Muscle layer of colon (tissue), 2 donors: ENCODE measurements at regions not wholly inside any gene's neighbourhood (a gene's known extent, or its start where the extent isn't known, plus 50 kb on each side); places are given as distances from the start of the nearest gene placed in this dataset.

Experiments used
- H3K27ac ChIP-seq: one replicate; pipeline ENCODE4 v1.7.0; 2013; ENCODE audit warnings: low read depth, mild to moderate bottlenecking, low read length, moderate library complexity
- H3K27me3 ChIP-seq, 2 donors: one replicate each; pipeline ENCODE4 v1.7.0; 2013; ENCODE audit warnings: low read length in 2 of 2, mild to moderate bottlenecking in 2 of 2; ENCODE audit not compliant: insufficient read depth in 2 of 2, control insufficient read depth in 1 of 2
- H3K36me3 ChIP-seq: one replicate; pipeline ENCODE4 v1.7.0; 2013; ENCODE audit warnings: mild to moderate bottlenecking, low read length; ENCODE audit not compliant: insufficient read depth
- H3K4me1 ChIP-seq: one replicate; pipeline ENCODE4 v1.7.0; 2013; ENCODE audit warnings: mild to moderate bottlenecking, low read length; ENCODE audit not compliant: insufficient read depth
- H3K4me3 ChIP-seq, 2 donors: one replicate each; pipeline ENCODE4 v1.7.0; 2013; ENCODE audit warnings: low read length in 2 of 2, low read depth in 1 of 2, mild to moderate bottlenecking in 1 of 2, moderate library complexity in 1 of 2
- H3K9ac ChIP-seq: one replicate; pipeline ENCODE4 v1.7.0; 2013; ENCODE audit warnings: low read length
- H3K9me3 ChIP-seq: one replicate; pipeline ENCODE4 v1.7.0; 2013; ENCODE audit warnings: mild to moderate bottlenecking, low read length
- donor health status: abdominal sarcoma.
- donor health status: Adenocarcinoma of cecum.

DNA sequence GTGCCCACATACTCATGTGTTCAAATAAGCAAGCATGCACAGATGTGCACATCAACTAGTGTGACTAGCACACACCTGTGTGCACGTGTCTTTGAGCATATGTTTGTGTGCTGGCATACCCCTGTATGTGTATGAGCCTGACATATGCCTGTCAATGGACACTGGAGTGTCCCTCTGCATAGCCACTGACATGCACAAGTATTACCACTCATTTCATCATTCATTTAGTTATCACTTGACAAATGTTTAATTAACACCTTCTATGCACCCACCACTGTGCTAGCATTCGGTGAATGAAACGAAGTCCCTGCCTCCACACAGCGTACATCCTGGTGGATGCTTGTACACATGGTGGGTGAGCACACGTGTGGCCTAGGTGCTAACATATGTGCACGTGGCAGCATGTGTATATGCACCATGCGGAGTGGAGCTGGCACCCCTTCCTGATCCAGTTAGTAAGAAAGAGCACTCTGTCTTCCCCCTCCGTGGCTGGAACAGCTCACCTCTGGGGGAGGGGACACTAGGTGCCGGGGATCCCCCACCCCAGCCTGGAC, 112.0 kb downstream of the CHST1 start:
- Histone ChIP-seq H3K36me3 (no peaks in the 10 kb centered on the region), H3K4me1 (no peaks in the 10 kb centered on the region), H3K4me3 (no peak overlapping the region), H3K9me3 (no peaks in the 10 kb centered on the region), H3K27me3 (no peaks in the 10 kb centered on the region), H3K27ac (no peak overlapping the region), H3K9ac (no peak overlapping the region)

DNA sequence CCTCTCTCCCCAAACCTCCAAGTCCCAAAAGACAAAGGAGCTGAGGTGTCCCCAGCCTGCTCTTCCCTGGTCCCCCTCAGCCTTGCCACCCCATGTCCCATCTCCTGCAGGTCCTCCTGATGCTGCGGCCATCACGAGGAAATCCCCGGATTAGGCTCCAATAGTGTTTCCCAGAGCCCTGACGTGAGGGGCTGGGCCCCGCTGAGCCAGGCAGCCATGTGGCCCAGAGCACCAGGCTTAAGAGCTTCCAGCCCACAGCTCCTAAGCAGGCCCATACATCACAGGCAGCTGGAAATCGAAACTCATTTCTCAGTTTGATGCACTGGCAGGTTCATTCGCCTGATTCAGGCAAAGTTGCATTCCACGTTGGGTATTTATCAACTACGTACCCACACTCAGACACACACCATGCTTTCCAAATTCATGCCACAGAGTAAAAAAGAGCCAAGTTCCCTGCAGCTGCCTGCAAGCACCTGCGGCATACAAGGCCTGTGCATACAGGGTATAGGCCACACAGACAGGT, 114.2 kb downstream of the CHST1 start:
- no peak overlapping the region for H3K9ac ChIP-seq
- H3K36me3 ChIP-seq: no peaks in the 10 kb centered on the region
- H3K4me1 ChIP-seq: no peaks in the 10 kb centered on the region
- H3K27ac ChIP-seq: no peak overlapping the region
- no peak overlapping the region for H3K4me3 ChIP-seq
- no peaks in the 10 kb centered on the region for H3K27me3 ChIP-seq
- H3K9me3 ChIP-seq: no peaks in the 10 kb centered on the region

DNA sequence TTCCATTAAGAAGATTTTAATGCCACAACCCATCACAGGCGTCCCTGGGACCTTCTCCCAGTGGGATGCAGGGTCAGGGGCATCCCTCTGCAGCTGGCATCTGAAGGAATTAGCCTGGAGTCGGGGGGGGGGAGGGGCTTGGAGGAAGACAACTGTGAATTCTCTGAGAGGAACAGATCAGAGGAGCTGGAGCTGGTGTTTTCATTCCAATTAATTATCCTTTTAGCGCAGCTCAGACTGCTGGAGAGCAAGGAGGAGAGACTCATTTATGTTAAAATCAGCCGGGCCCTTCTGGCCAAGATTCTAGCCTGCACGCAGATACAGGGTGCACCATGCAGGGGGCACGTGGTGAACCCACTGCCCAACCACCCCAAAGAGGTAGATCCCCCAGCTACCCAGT, 116.2 kb downstream of the CHST1 start:
- Histone ChIP-seq H3K36me3 (no peaks in the 10 kb centered on the region), H3K4me1 (no peaks in the 10 kb centered on the region), H3K4me3 (no peak overlapping the region), H3K27ac (no peak overlapping the region), H3K9me3 (no peaks in the 10 kb centered on the region), H3K27me3 (no peaks in the 10 kb centered on the region), H3K9ac (no peak overlapping the region)

DNA sequence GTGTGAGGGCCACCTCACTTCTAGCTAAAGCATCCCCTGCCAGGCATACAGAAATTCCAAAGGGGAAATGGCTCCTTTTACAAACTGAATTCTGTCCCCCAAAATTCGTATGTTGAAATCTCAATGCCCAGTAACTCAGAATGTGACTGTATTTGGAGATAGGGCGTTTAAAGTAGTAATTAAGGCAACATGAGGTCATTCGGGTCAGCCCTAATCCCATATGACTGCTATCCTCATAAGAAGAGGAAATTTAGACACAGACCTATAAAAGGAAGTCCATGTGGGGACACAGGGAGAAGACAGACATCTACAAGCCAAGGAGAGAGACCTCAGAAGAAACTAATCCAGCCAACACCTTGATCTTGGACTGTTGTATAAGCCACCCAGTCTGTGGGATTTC, 119.1 kb downstream of the CHST1 start:
- no peaks in the 10 kb centered on the region for H3K9me3 ChIP-seq
- H3K36me3 ChIP-seq: no peaks in the 10 kb centered on the region
- H3K27ac ChIP-seq: no peak overlapping the region
- H3K4me3 ChIP-seq: no peak overlapping the region
- H3K9ac ChIP-seq: no peak overlapping the region
- H3K27me3 ChIP-seq: no peaks in the 10 kb centered on the region
- no peaks in the 10 kb centered on the region for H3K4me1 ChIP-seq

DNA sequence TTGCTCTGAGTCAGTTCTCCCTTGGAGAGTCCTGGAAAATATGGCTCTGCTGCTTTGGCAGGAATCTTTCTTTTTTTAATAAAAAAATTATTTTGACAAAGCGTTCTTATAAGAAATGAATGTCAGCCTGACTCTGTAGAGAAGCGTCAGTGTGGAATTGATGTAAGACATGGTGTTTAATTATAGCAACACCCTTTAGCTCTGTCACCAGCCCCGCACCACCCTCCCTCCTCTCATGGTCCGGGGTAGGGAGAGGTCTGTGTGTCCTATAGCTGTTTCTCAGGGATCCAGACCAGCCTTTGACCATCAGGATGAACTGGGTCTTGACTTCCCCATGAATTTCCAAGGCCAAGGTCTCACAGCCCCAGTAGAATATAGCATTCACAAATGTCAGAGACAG, 120.6 kb downstream of the CHST1 start:
- no peaks in the 10 kb centered on the region for H3K36me3 ChIP-seq
- no peak overlapping the region for H3K4me3 ChIP-seq
- no peak overlapping the region for H3K27ac ChIP-seq
- no peak overlapping the region for H3K9ac ChIP-seq
- no peaks in the 10 kb centered on the region for H3K4me1 ChIP-seq
- no peaks in the 10 kb centered on the region for H3K9me3 ChIP-seq
- no peaks in the 10 kb centered on the region for H3K27me3 ChIP-seq

DNA sequence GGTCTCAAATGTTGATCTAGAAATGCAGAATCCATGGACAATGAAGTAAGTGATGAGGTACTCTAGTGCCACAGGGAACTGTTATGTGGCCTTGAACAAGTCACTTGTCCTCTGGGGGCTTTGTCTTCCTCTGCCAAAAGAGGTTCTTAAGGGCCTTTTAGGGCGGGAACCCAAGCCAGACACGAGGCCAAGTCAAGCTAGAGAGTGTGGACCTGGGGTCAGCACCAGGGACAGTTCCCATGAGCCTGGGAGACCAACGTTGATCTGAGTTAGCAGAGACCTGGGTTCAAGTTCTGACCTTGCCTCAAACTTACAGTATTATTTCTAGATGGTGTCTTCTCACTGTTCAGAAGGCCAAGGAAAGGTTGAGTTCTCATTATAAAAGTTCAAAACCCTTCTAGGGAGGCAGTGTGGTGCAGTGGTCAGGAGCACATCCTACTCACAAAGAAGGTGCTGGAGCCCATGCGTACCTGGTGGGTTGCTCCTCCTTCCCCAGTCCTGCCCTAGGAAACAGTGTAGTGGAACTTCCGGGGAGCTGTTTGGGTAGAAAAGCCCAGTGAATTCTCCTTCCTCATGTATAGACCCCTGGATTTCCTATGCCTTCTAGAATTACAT, 121.5 kb downstream of the CHST1 start:
- Histone ChIP-seq H3K27me3 (no peaks in the 10 kb centered on the region), H3K4me3 (no peak overlapping the region), H3K27ac (no peak overlapping the region)

DNA sequence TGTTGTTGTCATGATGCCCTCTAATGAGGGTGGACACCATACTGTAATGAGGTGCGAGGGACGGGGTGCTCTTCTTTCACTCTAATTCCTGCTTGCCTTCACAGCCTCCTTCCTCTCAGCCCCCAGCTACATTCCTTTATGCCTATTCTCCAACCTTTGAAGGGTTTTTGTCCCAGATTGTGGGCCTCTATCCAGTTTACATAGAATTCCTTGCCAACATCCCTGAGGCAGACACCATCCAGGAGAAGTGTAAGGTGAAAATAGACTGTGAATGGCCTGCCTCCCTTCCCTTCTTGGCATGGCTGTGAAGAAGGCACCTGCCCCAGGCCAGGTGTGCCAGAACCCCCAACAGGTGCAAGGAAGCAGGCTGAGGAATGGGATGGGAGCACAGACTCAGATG, 122.3 kb downstream of the CHST1 start:
- no peaks in the 10 kb centered on the region for H3K4me1 ChIP-seq
- no peak overlapping the region for H3K4me3 ChIP-seq
- no peaks in the 10 kb centered on the region for H3K27me3 ChIP-seq
- H3K36me3 ChIP-seq: no peaks in the 10 kb centered on the region
- no peak overlapping the region for H3K9ac ChIP-seq
- no peak overlapping the region for H3K27ac ChIP-seq
- no peaks in the 10 kb centered on the region for H3K9me3 ChIP-seq

More for the DNA sequence above, 121.5 kb downstream of the CHST1 start:
- H3K9ac ChIP-seq: no peak overlapping the region
- no peaks in the 10 kb centered on the region for H3K4me1 ChIP-seq
- H3K36me3 ChIP-seq: no peaks in the 10 kb centered on the region
- H3K9me3 ChIP-seq: no peaks in the 10 kb centered on the region

DNA sequence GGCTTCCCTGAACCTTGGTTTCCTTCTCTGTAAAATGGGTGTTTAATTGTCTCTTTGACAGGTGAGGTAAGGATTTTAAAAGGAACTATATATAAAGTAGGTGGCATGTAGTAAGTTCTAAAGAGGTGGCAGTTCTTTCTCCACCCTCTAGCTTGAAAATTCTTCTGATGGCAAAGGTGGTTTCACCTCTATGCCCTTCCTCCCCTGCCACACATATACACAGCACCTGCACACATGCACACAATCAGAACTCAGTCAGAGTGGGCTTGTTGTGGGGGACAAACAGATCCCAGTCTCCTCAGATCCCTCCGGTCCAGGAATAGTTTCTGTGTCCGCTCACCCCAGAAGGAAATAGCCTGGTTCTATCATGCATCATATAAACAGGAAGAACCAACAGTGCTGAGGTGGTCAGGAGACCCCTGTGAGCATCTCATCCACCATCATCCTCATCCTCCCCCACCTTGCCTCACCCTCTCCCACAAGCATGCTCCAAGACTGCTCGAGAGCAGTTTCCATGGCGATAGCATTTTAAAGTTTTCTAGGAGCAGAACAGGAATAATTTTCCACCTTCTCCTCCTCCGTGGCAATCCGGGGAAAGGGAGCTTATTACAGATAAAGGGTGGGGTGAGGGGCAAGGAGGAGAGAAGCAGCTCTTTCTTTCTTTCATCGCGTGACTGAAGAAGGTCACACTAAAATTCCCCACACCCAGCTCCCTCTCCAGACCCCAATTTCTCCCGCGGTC, 123.6 kb downstream of the CHST1 start:
- Histone ChIP-seq H3K36me3 (no peaks in the 10 kb centered on the region), H3K4me3 (no peak overlapping the region), H3K27me3 (no peaks in the 10 kb centered on the region), H3K4me1 (no peaks in the 10 kb centered on the region), H3K9ac (no peak overlapping the region), H3K9me3 (no peaks in the 10 kb centered on the region), H3K27ac (no peak overlapping the region)

DNA sequence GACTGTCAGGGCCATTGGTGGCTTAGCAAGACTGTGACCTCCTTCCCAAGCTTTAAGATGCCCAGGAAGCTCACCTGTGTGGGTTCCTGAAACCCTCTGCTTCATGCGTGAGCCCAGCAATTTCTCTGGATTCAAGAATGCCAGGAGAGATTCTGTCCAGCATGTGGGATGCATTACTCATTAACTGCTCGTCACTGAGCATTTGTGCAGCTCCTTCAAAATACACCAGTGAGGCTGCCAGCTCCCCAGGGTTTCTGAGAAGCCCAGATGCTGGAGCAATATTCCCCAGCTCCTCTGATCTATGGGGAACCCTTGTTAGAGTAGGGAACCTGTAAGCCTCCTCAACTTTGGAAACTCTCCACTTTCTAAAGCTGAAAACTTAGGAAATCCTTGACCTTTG, 126.5 kb downstream of the CHST1 start:
- Histone ChIP-seq H3K4me3 (no peak overlapping the region), H3K36me3 (no peaks in the 10 kb centered on the region), H3K27ac (no peak overlapping the region), H3K9me3 (no peaks in the 10 kb centered on the region), H3K4me1 (no peaks in the 10 kb centered on the region), H3K9ac (no peak overlapping the region), H3K27me3 (no peaks in the 10 kb centered on the region)

DNA sequence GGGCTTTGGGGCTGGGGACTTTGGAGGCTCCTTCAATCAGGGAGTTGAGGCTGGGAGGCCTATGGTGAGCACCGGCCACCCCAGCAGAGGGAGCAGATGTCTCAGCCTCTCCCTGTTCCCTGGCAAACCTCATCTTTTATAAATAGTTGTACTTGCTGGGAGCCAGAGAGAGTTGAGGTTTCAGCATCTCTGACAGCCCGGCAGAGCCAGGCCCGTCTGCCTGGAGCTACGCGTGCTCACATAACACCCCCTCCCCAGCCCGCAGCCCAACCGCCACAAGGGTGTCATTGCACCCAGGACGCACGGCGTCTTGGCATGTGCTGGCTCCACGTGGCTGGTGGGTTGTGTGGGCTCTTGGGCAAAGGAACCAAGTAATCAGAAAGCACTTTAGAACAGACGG, 127.1 kb downstream of the CHST1 start:
- H3K4me3 ChIP-seq: no peak overlapping the region
- H3K36me3 ChIP-seq: no peaks in the 10 kb centered on the region
- no peak overlapping the region for H3K9ac ChIP-seq
- no peaks in the 10 kb centered on the region for H3K9me3 ChIP-seq
- H3K4me1 ChIP-seq: no peaks in the 10 kb centered on the region
- H3K27me3 ChIP-seq: no peaks in the 10 kb centered on the region
- no peak overlapping the region for H3K27ac ChIP-seq

DNA sequence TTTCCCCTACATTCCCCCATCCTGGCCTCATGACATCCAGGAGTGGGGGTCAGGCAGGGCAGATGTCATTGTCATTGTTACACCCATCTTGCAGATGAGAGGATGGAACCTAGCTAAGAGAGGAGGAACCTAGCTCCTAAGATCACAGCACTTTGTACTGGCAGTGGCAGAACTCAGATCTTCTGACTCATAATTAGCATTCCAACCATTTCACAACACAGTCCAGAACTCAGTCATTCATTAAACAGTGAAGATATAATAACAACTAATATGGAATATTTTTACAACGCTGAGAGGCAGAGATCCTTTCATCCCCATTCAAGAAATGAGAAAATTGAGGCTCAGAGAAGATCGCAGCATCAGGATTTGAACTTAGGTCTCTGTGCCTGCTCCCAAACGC, 127.8 kb downstream of the CHST1 start:
- Histone ChIP-seq H3K4me3 (no peak overlapping the region), H3K27me3 (no peaks in the 10 kb centered on the region), H3K9ac (no peak overlapping the region), H3K4me1 (no peaks in the 10 kb centered on the region), H3K27ac (no peak overlapping the region), H3K9me3 (no peaks in the 10 kb centered on the region), H3K36me3 (no peaks in the 10 kb centered on the region)
